ENCODE measurements at regions not wholly inside any gene's neighbourhood (a gene's known extent, or its start where the extent isn't known, plus 50 kb on each side); places are given as distances from the start of the nearest gene placed in this dataset.

DNA sequence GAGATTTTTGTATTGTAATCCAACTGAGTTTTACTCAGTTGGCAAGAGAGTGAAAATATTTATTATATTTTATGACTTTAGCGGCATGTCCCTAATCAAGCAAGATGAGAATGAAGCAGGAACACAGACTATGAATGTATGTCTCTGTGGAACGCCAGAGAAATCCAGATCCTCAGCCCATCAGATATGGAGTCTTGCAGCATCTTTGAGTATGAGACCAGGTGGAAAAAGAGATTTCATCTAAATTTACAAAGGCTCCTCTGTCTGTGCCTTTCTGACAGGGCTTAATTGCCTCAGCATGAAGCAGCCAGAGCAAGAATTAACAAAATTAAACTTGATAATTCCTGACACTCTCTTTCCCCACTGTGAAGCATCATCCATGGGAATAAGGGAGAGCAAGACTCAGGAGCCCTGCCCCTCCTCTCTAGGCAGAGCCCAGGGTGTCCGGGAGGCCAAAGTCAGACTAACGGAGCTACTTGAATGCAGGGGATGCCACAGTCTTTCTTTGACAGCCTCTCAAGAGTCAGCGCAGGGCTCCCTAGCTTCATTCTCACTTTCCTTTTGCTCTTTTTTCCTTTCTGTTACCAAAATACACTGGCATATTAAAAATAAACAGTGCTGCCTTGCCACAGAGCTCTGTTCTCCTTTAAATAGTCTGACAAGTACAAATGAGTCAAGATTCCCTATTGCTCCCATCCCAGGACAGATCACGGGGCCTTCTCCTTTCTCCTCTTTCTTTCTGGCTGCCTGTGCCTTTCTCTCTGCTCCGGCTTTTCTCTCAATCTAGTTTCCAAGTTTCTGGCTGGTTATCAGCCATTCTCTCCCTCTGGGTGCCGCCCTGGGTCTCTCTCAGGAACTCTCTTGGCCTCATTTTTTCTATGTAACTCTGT, 132.2 kb upstream of the INHBA start:
- DNase-seq (ENCODE audit: low read depth in 4 of 4, low spot score in 1 of 4) = no peak

DNA sequence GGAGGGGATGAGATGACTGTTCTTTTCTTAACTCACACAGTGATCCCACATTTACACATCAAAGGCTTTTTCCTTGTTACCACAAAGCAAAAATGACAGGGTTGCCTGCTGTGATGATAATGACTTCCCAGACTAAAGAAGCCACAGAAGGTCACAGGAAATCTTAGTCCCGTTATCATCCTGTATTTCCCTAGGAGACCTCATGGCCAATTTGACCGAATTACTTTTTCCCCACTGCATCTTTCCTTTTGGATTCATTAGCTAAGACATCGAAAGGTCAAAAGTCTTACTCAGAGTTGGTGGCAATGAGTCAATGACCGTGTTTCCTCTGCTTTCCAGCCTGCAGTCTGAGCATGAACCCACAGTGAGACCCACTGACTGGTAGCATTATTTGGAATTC, 130.1 kb upstream of the INHBA start:
- no peak for DNase-seq (ENCODE audit: low read depth in 4 of 4, low spot score in 1 of 4)

- DNase-seq (ENCODE audit: low read depth in 4 of 4, low spot score in 1 of 4) = no peak
Measured at GRCh38 chr7:41830271-41830670, 127.4 kb upstream of the INHBA start.

DNA sequence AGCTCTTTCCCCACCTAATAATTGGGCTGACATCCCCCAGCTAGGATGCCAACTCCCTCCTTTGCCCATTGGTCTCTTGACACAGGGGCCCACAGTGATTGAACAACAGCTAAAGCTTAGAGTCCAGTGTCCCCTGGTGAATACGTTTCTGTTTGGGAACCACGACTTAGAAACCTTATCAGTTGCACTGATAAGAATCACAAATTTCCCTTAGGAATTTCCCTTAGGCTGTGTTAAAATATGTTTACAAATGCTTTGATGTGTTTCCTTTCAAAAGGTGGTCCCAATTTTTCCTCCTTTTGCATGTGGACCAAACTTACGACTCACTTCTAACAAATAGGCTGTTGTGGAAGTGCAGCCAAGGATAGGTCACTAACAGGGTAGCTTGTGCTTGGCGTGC, 126.0 kb upstream of the INHBA start:
- DNase-seq (ENCODE audit: low read depth in 4 of 4, low spot score in 1 of 4) = no peak

- DNase-seq (ENCODE audit: low read depth in 4 of 4, low spot score in 1 of 4) = no peak
Measured at GRCh38 chr7:41826641-41827040, 123.8 kb upstream of the INHBA start.

- DNase-seq (ENCODE audit: low read depth in 4 of 4, low spot score in 1 of 4) = no peak
Measured at GRCh38 chr7:41825927-41826480, 123.1 kb upstream of the INHBA start.

GRCh38 chr7:41824284-41824683, 121.4 kb upstream of the INHBA start:
- no peak for DNase-seq (ENCODE audit: low read depth in 4 of 4, low spot score in 1 of 4)

- DNase-seq (ENCODE audit: low read depth in 4 of 4, low spot score in 1 of 4) = no peak
Measured at GRCh38 chr7:41822259-41822817, 119.4 kb upstream of the INHBA start.

DNA sequence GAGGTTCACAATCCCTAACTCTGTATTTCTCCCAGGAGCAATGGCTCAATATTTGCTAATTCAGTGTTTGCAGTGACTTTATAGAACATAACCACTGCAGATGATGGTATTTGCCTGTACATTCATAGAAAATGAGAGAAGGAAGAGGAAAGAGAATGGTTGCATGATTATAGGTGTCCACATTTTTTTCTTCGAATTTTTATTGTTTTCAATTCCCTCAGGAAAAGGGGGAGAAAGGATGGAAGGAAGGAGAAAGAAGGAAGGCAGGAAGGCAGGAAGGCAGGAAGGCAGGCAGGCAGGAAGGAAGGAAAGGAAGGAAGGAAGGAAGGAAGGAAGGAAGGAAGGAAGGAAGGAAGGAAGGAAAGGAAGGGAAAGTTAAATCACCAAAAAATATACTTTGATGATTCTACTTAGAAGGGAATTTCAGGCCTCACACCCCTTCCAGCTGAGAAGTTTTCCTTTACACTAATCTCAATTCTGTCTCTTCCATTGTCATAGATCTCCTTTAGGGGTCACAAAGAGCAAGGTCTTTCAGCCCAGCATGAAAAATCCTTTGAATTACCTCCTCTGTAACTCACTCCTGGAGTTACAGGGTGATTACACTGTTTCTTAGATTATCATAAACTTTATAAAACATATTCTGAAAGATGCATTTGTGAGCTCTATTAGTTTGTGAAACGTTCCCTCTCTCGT, 118.8 kb upstream of the INHBA start:
- no peak for DNase-seq (ENCODE audit: low read depth in 4 of 4, low spot score in 1 of 4)

- DNase-seq (ENCODE audit: low read depth in 4 of 4, low spot score in 1 of 4) = no peak
Measured at GRCh38 chr7:41820111-41820671, 117.3 kb upstream of the INHBA start.

DNA sequence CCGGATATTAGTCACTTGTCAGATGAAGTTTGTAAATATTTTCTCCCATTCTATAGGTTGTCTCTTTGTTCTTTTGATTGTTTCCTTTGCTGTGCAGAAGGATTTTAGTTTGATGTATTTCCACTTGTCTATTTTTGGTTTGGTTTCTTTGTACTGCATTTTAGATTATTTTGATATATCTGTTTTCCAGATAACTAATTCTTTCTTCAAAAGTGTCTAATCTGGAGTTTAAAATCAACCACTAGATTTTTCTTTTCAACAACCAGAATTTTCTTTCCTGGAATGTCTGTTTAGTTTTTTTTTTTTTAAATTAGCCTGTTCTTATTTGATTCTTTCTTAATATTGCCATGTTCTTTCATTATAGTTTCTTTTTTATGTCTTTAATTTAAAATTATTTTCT, 116.8 kb upstream of the INHBA start:
- DNase-seq (ENCODE audit: low read depth in 4 of 4, low spot score in 1 of 4) = no peak

- no peak for DNase-seq (ENCODE audit: low read depth in 4 of 4, low spot score in 1 of 4)
Measured at GRCh38 chr7:41818765-41819398, 116.0 kb upstream of the INHBA start.

DNA sequence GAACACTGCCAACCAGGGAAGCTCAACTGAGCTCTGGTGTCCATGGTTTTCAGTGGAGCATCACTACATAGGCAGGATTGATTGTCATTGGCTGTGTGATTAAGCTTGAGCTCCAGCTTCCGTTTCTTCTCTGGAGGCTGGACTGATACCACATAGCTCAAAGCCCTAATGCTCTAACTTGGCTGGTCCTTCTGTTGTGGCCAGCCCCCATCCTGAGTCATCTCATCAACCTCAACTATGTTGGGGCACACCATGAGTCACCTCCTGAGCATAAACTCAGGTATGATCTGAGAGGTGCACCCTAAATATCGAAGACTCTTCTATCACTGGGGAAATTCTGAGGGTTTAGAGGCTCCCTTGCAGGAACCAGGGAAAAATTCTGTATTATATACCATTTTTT, 114.5 kb upstream of the INHBA start:
- no peak for DNase-seq (ENCODE audit: low read depth in 4 of 4, low spot score in 1 of 4)

DNA sequence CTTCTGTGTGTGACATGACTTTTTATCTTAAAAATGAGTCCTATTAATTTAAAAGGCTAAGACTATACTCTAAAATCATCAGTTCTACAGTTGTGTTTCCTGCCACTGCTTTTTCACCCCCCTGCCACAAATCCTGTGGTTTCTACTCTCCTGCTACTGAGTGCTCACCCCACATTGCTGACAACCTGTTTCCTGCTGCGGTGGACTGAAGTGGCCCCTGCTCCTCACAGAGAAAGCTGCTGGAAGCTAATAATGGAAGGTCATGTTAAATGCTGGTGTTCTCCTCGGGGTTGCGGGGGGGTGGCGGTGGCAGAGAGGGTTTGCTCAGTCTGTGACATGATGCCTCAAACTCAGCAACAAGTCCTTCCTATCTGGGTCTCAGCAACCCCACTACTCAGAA, 113.2 kb upstream of the INHBA start:
- DNase-seq (ENCODE audit: low read depth in 4 of 4, low spot score in 1 of 4) = no peak

GRCh38 chr7:41814888-41815287, 112.0 kb upstream of the INHBA start:
- no peak for DNase-seq (ENCODE audit: low read depth in 4 of 4, low spot score in 1 of 4)

- no peak for DNase-seq (ENCODE audit: low read depth in 4 of 4, low spot score in 1 of 4)
Measured at GRCh38 chr7:41813286-41813685, 110.4 kb upstream of the INHBA start.

GRCh38 chr7:41811941-41812340, 109.1 kb upstream of the INHBA start:
- no peak for DNase-seq (ENCODE audit: low read depth in 4 of 4, low spot score in 1 of 4)

- DNase-seq (ENCODE audit: low read depth in 4 of 4, low spot score in 1 of 4) = no peak
Measured at GRCh38 chr7:41809940-41810576, 107.2 kb upstream of the INHBA start.

- no peak for DNase-seq (ENCODE audit: low read depth in 4 of 4, low spot score in 1 of 4)
Measured at GRCh38 chr7:41809529-41809939, 106.6 kb upstream of the INHBA start.

- DNase-seq (ENCODE audit: low read depth in 4 of 4, low spot score in 1 of 4) = no peak
Measured at GRCh38 chr7:41809116-41809515, 106.2 kb upstream of the INHBA start.

- DNase-seq (ENCODE audit: low read depth in 4 of 4, low spot score in 1 of 4) = no peak
Measured at GRCh38 chr7:41808541-41808940, 105.7 kb upstream of the INHBA start.
